ENCODE measurements at regions not wholly inside any gene's neighbourhood (a gene's known extent, or its start where the extent isn't known, plus 50 kb on each side); places are given as distances from the start of the nearest gene placed in this dataset.

DNA sequence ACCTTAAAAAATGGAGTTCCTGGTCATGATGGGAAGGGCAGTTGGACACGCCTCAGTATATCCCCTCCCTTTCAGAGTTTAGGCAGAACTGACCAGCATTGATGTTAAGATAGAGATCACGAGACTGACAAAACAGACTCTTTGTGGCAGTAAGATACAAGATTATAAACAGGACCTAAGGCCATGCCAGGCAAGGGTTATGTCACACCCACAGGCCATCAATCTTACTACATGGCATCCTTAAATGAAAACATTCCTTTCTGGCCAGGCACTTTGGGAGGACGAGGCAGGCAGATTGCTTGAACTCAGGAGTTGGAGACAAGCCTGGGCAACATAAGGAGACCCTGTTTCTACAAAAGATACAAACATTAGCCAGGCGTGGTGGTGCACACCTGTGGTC is 129.3 kb upstream of the MLN start:
- no peak for TF ChIP-seq EZH2 (IDR thresholded peaks at IDR 0.05; ENCODE audit: borderline replicate concordance, low read depth, low read length, severe bottlenecking)
- TF ChIP-seq, protein P1, sequence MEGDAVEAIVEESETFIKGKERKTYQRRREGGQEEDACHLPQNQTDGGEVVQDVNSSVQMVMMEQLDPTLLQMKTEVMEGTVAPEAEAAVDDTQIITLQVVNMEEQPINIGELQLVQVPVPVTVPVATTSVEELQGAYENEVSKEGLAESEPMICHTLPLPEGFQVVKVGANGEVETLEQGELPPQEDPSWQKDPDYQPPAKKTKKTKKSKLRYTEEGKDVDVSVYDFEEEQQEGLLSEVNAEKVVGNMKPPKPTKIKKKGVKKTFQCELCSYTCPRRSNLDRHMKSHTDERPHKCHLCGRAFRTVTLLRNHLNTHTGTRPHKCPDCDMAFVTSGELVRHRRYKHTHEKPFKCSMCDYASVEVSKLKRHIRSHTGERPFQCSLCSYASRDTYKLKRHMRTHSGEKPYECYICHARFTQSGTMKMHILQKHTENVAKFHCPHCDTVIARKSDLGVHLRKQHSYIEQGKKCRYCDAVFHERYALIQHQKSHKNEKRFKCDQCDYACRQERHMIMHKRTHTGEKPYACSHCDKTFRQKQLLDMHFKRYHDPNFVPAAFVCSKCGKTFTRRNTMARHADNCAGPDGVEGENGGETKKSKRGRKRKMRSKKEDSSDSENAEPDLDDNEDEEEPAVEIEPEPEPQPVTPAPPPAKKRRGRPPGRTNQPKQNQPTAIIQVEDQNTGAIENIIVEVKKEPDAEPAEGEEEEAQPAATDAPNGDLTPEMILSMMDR (IDR thresholded peaks at IDR 0.05; ENCODE audit: borderline replicate concordance, extremely low read depth, low read length, poor library complexity, severe bottlenecking), result no peak

All from DND-41 (cell line).